Activated CD4-positive, alpha-beta memory T cell treated with anti-CD3 and anti-CD28 coated beads, Interleukin-2, amount 10 ng/mL, durations not matched to agents 7 days and 5 days (primary cell): ENCODE measurements at regions not wholly inside any gene's neighbourhood (a gene's known extent, or its start where the extent isn't known, plus 50 kb on each side); places are given as distances from the start of the nearest gene placed in this dataset.

ENCODE experiments used
- CTCF ChIA-PET: fragments of 350-600 bp; sonication (Branson Sonifier 250); formaldehyde crosslinking; loops from one replicate; lab custom pipeline; 2021; ENCODE audit warnings: antibody characterized with exemption, inconsistent platforms; lab: Charles Lee
- POLR2A ChIA-PET: fragments of 350-600 bp; sonication (Branson Sonifier 250); formaldehyde crosslinking; loops from one replicate; lab custom pipeline; 2021; ENCODE audit warnings: antibody characterized with exemption; lab: Charles Lee
- DNase-seq: peaks from one replicate; pipeline ENCODE4 v3.0.0-alpha.2; 2020
- H3K27ac Mint-ChIP-seq: one replicate; pipeline ENCODE4 v1.8.0; 2021; ENCODE audit warnings: mild to moderate bottlenecking, mixed read lengths
- H3K27me3 Mint-ChIP-seq: one replicate; pipeline ENCODE4 v1.8.0; 2021; ENCODE audit warnings: mixed read lengths
- H3K36me3 Mint-ChIP-seq: one replicate; pipeline ENCODE4 v1.8.0; 2021; ENCODE audit warnings: low read depth, mixed read lengths
- H3K4me1 Mint-ChIP-seq: one replicate; pipeline ENCODE4 v1.8.0; 2021; ENCODE audit warnings: mixed read lengths
- H3K4me3 Mint-ChIP-seq: one replicate; pipeline ENCODE4 v1.8.0; 2021; ENCODE audit warnings: mild to moderate bottlenecking, mixed read lengths
- H3K9me3 Mint-ChIP-seq: one replicate; pipeline ENCODE4 v1.8.0; 2021; ENCODE audit warnings: mixed read lengths

DNA sequence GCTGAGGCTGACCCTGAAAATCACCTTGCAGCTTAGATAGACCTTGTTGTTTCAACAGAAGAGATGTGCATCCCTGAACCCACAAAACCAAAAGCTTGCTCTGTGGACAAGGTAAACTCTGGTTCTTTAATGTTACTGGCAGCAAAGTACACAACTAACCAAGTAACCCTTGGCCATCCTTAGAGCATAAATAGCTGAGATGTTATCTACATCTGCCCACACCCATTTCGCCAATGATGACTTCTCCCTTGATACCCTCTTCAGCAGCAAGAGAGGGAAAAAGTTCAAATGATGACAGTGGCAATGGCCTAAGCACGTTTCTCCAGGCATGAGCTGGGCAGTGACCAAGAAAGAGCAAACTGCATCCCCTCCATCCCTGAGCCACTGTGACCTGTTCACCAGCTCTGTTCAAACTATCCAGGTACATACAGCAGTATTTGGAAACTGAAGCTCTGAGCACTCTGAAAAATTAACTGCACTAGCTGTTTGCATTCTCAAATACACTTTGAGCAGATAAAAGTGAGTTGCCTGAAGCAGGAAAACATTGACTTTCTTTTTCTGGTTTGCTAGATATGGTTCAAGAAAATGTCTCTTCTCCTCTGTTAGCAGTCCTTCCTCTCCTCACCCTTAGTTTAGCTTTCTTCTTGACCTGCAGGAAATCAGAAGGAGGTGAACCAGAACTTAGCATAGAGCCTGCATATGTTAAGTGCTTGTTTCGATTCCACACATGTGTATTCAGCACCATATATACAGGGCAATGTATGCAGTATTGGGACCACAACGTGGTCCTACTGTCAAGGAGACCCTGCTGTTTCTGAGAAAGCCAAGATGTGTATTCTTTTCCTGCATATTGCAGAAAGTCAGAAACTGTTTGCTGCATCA, 231.7 kb downstream of the FOXO1 start:
- H3K4me1 Mint-ChIP-seq = peaks cover 50% of the 10 kb centered on the region
- no peaks in the 10 kb centered on the region for H3K36me3 Mint-ChIP-seq
- no peaks in the 10 kb centered on the region for H3K27me3 Mint-ChIP-seq
- H3K4me3 Mint-ChIP-seq = no peak overlapping the region
- ChIA-PET POLR2A (interaction anchor here (0.6 to 1.2 kb wide), 3 partner anchors 46 to 261 kb away, joined by 3 to 5 read pairs (median 3); no protein-coding TSS in a partner anchor), CTCF (interaction anchor here (0.6 to 1.0 kb wide), 2 partner anchors 14 to 678 kb away, joined by 3 read pairs; no protein-coding TSS in a partner anchor)
- H3K27ac Mint-ChIP-seq = peak overlapping the region; percentile 26
- no peak for DNase-seq
- H3K9me3 Mint-ChIP-seq = peaks cover 3% of the 10 kb centered on the region

GRCh38 chr13:40438022-40438680, 228.3 kb downstream of the FOXO1 start:
- H3K27ac Mint-ChIP-seq = peak overlapping the region; percentile 64
- no peaks in the 10 kb centered on the region for H3K27me3 Mint-ChIP-seq
- POLR2A ChIA-PET = interaction anchor here (0.7 to 1.5 kb wide), 2 partner anchors 48 to 50 kb away, joined by 3 to 7 read pairs; no protein-coding TSS in a partner anchor
- no peak for DNase-seq
- H3K4me1 Mint-ChIP-seq = peaks cover 41% of the 10 kb centered on the region
- CTCF ChIA-PET = interaction anchor here (0.6 kb wide), 1 partner anchor 340 kb away, joined by 3 read pairs; no protein-coding TSS in a partner anchor
- H3K4me3 Mint-ChIP-seq = peak overlapping the region; percentile 9
- peaks cover 3% of the 10 kb centered on the region for H3K9me3 Mint-ChIP-seq
- H3K36me3 Mint-ChIP-seq = no peaks in the 10 kb centered on the region

DNA sequence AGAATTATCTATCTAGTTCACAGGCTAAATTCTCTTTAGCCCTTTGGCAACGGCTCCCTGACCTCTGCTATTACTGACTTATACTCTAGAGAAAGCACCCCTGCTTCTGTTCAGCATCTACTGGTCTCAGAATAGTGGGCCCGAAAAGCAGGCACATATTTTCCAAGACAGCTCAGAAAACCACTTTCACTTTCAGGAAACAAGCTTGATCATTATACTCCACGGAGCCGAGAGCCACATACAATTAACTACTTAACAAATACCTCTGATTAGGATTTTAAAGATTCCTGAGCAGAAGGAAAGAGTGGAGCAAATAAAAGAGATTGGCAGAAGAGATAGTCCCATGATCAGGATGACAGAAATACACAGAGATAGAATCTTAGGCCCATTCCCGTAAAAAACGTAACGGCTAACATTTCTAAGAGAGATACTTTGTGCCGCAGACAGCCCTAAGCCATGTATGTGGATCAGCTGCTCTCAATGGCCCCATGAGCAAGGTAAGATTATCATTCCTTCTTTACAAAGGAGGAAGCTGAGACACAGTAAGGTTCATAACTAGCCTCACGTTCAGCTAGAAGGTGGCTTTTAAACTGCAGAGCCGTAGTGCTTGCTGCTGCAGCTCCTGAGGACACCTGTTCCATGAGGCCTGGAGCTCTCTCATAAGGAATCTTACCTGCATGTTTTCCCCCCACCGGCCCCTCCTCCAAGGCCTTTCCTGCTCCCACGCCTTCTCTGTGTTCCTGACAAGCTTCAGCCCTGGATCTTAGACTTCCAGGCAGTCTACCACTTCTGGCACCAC, 227.2 kb downstream of the FOXO1 start:
- H3K4me1 Mint-ChIP-seq = peaks cover 33% of the 10 kb centered on the region
- H3K4me3 Mint-ChIP-seq = no peak overlapping the region
- CTCF ChIA-PET = no interaction called here
- H3K27me3 Mint-ChIP-seq = no peaks in the 10 kb centered on the region
- no peak for DNase-seq
- peaks cover 3% of the 10 kb centered on the region for H3K9me3 Mint-ChIP-seq
- no peaks in the 10 kb centered on the region for H3K36me3 Mint-ChIP-seq
- H3K27ac Mint-ChIP-seq = peak overlapping the region; percentile 33
- POLR2A ChIA-PET = interaction anchor here (0.6 to 1.5 kb wide), 3 partner anchors 10 to 225 kb away, joined by 3 to 7 read pairs (median 4); no protein-coding TSS in a partner anchor

GRCh38 chr13:40439928-40440327, 226.5 kb downstream of the FOXO1 start:
- Mint-ChIP-seq H3K4me1 (peaks cover 28% of the 10 kb centered on the region), H3K27ac (no peak overlapping the region), H3K27me3 (no peaks in the 10 kb centered on the region), H3K4me3 (no peak overlapping the region), H3K9me3 (peaks cover 3% of the 10 kb centered on the region), H3K36me3 (no peaks in the 10 kb centered on the region)
- no peak for DNase-seq
- ChIA-PET CTCF (no interaction called here), POLR2A (interaction anchor here (0.6 to 1.5 kb wide), 3 partner anchors 11 to 224 kb away, joined by 3 to 7 read pairs (median 4); no protein-coding TSS in a partner anchor)

GRCh38 chr13:40440990-40441820, 225.2 kb downstream of the FOXO1 start:
- no peak for DNase-seq
- no peaks in the 10 kb centered on the region for H3K36me3 Mint-ChIP-seq
- no peak overlapping the region for H3K4me3 Mint-ChIP-seq
- H3K27ac Mint-ChIP-seq = no peak overlapping the region
- CTCF ChIA-PET = no interaction called here
- POLR2A ChIA-PET = no interaction called here
- H3K27me3 Mint-ChIP-seq = no peaks in the 10 kb centered on the region
- peaks cover 31% of the 10 kb centered on the region for H3K4me1 Mint-ChIP-seq
- peaks cover 3% of the 10 kb centered on the region for H3K9me3 Mint-ChIP-seq

DNA sequence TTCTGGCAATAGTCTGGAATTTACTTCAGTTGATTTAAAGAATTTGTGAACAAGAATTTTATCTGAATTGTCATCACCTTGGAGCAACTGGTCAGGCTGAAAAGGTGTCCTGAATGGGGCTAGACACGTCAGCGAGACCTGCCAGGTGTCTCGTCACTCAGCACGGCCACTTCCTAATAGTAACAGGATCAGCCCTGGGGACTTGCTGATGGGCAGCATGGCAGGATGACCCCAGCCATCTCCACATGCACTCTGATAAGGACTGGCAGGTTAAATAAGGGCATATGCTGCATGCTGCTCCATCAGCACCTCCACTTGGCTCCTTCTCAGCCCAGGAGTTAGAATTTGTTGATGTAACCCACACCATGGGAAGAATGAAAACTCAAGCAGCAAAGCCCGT, 224.2 kb downstream of the FOXO1 start:
- Mint-ChIP-seq H3K27ac (no peak overlapping the region), H3K4me3 (no peak overlapping the region), H3K4me1 (peaks cover 34% of the 10 kb centered on the region), H3K27me3 (no peaks in the 10 kb centered on the region), H3K36me3 (no peaks in the 10 kb centered on the region), H3K9me3 (peaks cover 4% of the 10 kb centered on the region)
- POLR2A ChIA-PET = no interaction called here
- DNase-seq = no peak
- CTCF ChIA-PET = no interaction called here

- Mint-ChIP-seq H3K36me3 (no peaks in the 10 kb centered on the region), H3K4me3 (no peak overlapping the region), H3K27me3 (no peaks in the 10 kb centered on the region), H3K9me3 (peaks cover 4% of the 10 kb centered on the region), H3K4me1 (peaks cover 30% of the 10 kb centered on the region), H3K27ac (no peak overlapping the region)
- POLR2A ChIA-PET = no interaction called here
- DNase-seq = no peak
- CTCF ChIA-PET = no interaction called here
These were observed 223.6 kb downstream of the FOXO1 start for GRCh38 chr13:40442826-40443225.

GRCh38 chr13:40444241-40444640, 222.2 kb downstream of the FOXO1 start:
- peaks cover 4% of the 10 kb centered on the region for H3K9me3 Mint-ChIP-seq
- POLR2A ChIA-PET = interaction anchor here (1.1 kb wide), 1 partner anchor 169 kb away, joined by 3 read pairs; no protein-coding TSS in a partner anchor
- no peak for DNase-seq
- CTCF ChIA-PET = interaction anchor here (0.6 kb wide), 1 partner anchor 1121 kb away, joined by 3 read pairs; no protein-coding TSS in a partner anchor
- H3K4me1 Mint-ChIP-seq = peaks cover 22% of the 10 kb centered on the region
- no peak overlapping the region for H3K4me3 Mint-ChIP-seq
- H3K36me3 Mint-ChIP-seq = no peaks in the 10 kb centered on the region
- no peak overlapping the region for H3K27ac Mint-ChIP-seq
- no peaks in the 10 kb centered on the region for H3K27me3 Mint-ChIP-seq

- no peak overlapping the region for H3K4me3 Mint-ChIP-seq
- H3K27me3 Mint-ChIP-seq = no peaks in the 10 kb centered on the region
- H3K9me3 Mint-ChIP-seq = peaks cover 10% of the 10 kb centered on the region
- H3K27ac Mint-ChIP-seq = no peak overlapping the region
- DNase-seq = peak; percentile 18
- POLR2A ChIA-PET = no interaction called here
- peaks cover 19% of the 10 kb centered on the region for H3K4me1 Mint-ChIP-seq
- CTCF ChIA-PET = no interaction called here
- peaks cover 3% of the 10 kb centered on the region for H3K36me3 Mint-ChIP-seq
These were observed 220.9 kb downstream of the FOXO1 start for GRCh38 chr13:40445557-40445990.

DNA sequence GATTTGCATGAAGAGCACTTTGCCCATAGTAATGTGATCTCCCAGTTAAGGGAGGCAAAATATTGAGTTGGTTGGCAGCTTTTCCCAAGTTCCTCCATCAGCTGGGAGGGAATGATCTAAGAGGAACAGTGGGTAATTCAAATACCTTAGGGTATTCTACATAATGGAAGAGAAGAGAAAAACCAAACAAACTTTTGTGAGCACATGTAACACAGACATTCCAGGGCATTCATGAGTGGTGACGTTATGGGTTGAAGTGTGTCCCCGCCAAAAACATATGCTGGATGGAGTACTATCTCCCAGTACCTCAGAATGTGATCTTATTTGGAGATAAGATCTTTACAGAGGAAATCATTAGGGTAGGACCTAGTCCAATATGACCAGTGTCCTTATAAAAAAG, 220.1 kb downstream of the FOXO1 start:
- ChIA-PET CTCF (no interaction called here), POLR2A (no interaction called here)
- peaks cover 13% of the 10 kb centered on the region for H3K9me3 Mint-ChIP-seq
- peaks cover 19% of the 10 kb centered on the region for H3K4me1 Mint-ChIP-seq
- H3K27ac Mint-ChIP-seq = no peak overlapping the region
- DNase-seq = no peak
- H3K27me3 Mint-ChIP-seq = no peaks in the 10 kb centered on the region
- peaks cover 3% of the 10 kb centered on the region for H3K36me3 Mint-ChIP-seq
- H3K4me3 Mint-ChIP-seq = no peak overlapping the region

DNA sequence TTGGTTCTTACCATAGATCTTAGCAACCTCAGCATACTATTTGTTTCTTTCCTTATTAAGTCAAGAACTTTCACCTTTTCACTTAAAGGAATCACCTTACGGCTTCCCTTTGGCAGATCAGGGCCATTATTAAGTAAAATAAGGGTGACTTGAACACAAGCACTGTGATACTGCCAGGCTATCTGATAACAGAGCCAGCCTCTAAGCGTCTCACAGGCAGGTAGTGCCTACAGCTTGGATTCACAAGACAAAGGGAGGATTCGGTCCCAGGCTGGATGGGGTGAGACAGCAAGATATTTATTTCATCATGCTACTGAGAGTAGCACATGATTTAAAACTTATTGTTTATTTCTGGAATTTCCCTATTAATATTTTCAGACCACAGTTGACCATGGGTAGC, 218.6 kb downstream of the FOXO1 start:
- Mint-ChIP-seq H3K9me3 (peaks cover 13% of the 10 kb centered on the region), H3K4me1 (peaks cover 19% of the 10 kb centered on the region), H3K27me3 (no peaks in the 10 kb centered on the region), H3K4me3 (no peak overlapping the region), H3K36me3 (peaks cover 3% of the 10 kb centered on the region), H3K27ac (no peak overlapping the region)
- ChIA-PET CTCF (no interaction called here), POLR2A (no interaction called here)
- DNase-seq = no peak
